GM21390 (cell line): ENCODE measurements at regions not wholly inside any gene's neighbourhood (a gene's known extent, or its start where the extent isn't known, plus 50 kb on each side); places are given as distances from the start of the nearest gene placed in this dataset.

ENCODE experiments used
- ATAC-seq: cut with Tn5 transposase; IDR thresholded peaks from one replicate; pipeline ENCODE4 v1.9.1; 2021; ENCODE audit not compliant: unreplicated experiment

DNA sequence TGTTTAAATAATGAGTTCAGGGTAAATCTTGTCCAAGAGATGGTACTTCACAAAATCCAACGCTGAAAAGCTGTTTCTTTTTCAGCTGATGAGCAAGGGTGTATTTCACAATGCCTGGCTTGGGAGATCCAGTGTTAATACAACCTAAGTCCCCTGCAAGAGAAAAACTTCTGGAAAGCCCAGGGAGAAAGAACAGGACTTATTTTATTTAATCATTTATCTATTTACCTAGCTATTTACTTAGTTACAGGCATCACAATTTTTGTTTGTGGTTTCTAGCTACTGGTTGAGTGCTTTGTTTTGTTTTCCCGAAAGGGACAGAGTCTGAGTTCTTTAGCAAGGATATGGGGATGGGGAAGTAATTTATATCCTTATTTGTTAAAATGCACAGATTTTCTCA lies 598.2 kb upstream of the SYT4 start:
- no peak for ATAC-seq

- ATAC-seq: no peak
These were observed 599.0 kb upstream of the SYT4 start for GRCh38 chr18:43876286-43876685.

- no peak for ATAC-seq
These were observed 599.5 kb upstream of the SYT4 start for GRCh38 chr18:43876748-43877147.

GRCh38 chr18:43877616-43878321 lies 600.5 kb upstream of the SYT4 start:
- no peak for ATAC-seq

GRCh38 chr18:43879415-43879814 lies 602.1 kb upstream of the SYT4 start:
- no peak for ATAC-seq

DNA sequence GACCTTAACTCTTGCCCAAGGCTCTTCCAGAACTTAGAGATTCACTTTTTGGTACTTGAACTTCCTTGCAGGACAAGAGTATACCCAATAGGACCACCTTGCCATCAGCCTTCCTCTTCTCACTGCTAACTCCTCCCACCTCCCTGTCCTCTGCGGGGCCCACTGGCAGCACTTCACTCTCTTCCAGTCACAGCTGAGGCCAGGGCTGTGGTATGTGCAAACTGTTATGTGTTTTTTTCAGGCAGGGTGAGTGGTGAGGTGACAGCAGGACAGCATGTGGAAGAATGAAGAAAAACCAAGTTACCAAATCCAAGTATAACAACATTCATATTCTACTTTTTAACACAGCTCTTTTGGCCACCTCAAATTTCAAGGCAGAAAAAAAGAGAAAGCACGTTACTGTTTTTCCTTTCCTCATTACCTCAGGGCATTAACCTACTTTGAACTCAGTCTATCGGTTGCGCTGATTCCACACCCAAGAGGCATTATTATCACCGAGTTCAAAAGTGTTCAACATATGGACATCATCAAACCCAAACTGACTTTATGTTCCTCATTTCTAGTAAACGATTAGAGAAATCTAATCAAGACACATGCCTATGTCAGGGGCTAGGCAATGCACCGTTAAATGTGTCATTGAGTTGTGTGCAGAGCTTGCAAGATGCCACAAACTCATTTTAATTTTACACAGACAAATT lies 605.2 kb upstream of the SYT4 start:
- no peak for ATAC-seq

- ATAC-seq: no peak
These were observed 606.6 kb upstream of the SYT4 start for GRCh38 chr18:43883886-43884285.

DNA sequence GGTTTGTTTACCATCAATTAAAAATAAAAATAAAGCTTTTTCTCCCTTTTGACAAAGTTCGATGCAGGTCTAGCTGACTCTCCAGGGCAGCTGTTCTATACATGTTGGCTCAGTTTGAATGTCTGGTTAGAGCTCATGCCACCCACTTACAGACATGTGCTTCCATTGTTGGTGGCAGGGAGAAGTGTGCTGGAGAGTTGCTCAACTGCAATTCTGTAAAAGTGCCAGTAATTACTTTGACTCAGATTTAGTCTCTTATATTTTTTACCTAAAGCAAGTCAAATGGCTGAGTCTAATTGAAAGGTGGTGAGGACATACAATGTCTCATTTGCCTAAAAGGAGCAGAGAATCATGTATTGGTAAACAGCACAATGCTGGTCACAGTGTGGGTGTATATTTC lies 609.1 kb upstream of the SYT4 start:
- ATAC-seq: no peak

DNA sequence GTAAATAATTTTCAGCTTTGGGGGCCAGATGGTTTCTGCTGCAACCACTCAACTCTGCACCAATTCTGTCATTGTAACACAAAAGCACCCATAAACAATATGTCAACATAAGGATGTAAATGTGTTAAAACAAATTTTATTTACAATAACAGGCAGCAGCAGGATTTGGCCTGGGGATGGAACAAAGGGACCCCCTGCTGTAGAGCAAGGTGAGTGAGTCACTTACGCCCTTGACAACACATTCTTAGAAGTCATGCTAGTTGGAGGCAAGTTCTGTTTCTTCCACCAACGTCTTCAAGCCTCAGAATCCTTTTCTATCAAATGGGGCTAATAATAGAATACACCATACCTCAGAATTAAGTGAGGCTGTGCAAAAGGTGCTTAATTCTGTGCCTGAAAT lies 610.2 kb upstream of the SYT4 start:
- no peak for ATAC-seq

DNA sequence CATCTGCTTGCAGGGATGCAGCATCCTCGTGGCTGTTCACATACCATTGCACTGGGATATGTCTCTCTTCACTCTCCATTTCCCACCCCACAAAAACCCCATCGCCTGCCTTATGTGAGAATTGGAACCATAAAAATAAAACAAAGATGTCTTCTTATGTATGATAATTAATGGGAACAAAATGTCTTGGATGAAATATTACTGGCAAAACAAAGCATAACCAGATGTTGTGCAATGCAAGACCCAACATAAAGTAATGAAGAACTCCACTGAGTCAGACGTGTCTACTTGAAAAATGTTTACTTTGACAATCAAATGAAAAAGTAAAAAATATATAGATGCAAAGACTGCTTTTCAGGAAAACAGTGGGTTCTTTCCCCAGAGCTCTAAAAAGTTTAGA lies 611.3 kb upstream of the SYT4 start:
- no peak for ATAC-seq

DNA sequence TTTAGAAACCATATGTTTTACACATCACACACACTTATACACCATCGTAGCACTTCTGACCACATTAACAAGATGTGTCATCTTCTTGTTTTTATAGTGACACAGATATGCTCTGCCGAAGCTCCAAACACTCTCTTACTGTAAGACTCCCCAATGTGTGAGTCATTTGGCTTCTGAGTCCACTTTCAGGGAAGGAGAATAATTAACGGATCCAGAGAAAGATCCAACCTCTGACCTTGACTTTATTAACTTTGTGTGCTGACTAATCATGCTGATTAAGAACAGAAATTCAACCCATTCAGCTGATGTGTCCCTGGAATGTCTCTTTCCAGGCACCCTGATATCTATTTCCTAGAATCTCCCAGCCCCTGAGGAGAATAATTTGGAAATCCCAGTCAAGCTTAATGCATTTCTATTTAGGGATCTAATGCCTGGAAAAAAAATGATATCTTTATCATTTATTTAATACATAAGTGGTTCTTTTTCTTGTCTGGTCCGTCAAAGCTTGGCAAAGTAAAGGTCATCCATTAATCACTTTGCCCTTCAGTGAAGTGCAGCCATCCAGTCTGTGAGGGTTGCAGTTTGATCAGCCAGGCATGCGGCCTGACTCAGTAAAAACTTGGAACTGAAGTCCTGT lies 615.8 kb upstream of the SYT4 start:
- no peak for ATAC-seq

DNA sequence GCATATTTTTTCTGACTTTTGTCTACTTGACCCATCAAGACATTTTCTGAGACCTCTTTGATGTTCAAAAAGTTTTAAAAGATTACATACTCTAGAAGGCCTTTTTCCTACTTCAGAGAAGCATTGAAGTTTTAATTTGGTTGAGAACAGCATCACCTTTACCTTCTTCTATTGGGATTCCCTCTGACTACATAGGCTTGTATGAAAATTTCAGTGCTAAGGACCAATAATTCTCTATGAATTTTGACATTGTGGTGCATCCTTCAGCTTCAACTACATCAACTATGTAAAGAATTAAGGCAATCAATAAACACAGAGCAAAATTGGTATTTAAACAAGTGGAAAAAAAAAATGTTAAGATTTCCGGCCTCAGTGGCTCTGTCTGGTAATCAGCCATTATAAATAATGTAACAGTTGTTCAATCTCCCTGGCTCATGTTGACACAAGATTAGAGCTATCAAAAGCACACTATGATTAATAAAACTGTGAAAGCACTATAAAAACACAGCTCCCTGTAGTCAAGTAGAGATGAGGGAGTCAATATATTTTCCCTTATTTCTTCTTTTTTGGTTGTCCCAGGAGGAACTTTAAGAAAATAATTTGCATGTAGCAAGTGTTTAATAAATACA lies 627.0 kb upstream of the SYT4 start:
- ATAC-seq: no peak

DNA sequence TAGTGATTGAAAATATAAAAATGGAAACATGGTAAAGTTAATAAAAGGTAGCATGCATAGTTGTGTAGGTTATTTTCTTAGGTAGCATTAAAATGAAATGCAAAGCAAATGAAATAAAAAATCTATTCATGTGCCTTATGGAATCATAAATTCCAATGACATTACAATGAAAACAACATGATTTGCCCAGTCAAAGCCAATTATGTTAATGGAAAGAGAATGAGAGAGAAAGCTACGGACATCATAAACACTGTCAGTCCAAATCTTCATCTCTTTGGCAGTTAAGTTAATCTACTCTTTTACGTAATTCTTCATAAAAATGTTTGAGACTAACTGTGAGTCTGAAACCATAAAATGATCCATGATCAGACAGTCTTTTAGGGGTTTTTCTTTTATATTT lies 636.7 kb upstream of the SYT4 start:
- ATAC-seq: no peak

DNA sequence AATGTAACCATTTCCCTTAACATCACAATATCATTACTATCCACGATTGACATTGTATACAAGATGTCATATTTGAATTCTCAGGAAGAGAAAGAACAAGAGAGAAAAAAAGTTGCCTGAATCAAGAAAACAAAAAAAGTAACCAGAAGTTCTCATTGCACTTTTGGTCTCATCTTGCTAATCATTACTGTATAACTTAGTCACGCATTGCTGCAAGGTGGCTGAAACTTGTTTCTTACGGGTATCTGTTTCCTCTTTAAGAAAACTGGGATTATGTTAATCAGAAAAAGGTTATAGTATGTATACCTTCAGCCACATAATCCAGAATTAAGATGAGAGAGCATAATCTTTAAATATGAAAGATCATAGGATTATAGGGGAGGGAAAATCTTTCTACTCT lies 639.7 kb upstream of the SYT4 start:
- no peak for ATAC-seq

DNA sequence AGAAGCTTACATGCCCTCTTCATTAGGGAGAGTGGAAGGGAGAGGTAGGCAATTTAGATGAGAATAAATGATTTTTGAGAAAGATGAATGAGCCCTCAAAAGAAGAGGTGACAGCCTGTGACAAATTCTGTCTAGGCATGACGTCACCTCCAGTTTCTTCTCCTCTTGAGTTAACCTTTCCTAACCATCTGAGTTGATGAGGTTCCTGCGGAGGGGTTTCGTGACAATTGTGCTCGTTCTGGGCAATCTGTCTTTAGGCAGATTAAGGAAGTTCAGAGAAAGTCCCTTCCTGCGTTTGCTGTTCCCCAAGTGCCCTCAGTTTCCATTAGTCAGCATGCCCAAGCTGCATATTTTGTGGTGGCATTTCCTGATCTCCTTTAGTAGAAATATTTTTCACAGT lies 640.2 kb upstream of the SYT4 start:
- no peak for ATAC-seq

GRCh38 chr18:43919551-43919950 lies 642.3 kb upstream of the SYT4 start:
- ATAC-seq: no peak

DNA sequence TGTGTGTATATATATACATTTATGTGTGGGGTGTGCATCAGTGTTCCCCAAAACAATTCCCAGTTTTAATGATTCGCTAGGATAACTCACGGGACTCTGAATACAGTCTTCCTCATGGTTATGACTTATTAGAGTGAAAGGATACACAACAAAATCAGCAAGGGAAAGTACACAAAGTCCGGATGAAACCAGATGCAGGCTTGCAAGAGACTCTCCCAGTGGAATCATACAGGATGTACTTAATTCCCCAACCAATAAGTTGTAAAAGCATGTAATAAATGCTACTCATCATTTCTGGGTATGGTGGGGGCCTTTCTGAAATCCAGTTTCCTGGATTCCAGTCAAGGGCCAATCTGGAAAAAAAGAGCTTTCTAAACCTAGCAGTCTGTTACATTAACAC lies 654.1 kb upstream of the SYT4 start:
- no peak for ATAC-seq

- ATAC-seq: no peak
These were observed 654.9 kb upstream of the SYT4 start for GRCh38 chr18:43932140-43932539.

GRCh38 chr18:43933177-43933576 lies 655.9 kb upstream of the SYT4 start:
- no peak for ATAC-seq

DNA sequence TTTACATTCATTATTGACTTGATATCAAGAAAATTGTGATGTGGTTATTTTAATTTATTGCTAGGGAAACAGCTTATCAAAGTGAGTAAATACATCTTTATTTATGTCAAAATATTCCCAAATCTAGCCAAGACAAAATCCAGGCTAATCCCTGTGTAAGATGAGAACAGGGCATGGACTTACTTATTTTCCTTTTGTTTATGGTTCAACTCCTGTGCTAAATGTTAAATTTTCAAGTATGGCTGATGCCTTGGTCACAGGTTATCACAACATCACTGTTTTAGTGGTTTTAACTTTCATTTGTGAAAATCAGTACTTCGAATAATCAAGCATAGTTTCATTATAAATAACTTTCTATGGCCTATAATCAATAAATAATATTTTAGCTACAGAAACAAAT lies 657.0 kb upstream of the SYT4 start:
- ATAC-seq: no peak

GRCh38 chr18:43934781-43935471 lies 657.6 kb upstream of the SYT4 start:
- ATAC-seq: no peak
